GM19328 (cell line): ENCODE measurements at regions not wholly inside any gene's neighbourhood (a gene's known extent, or its start where the extent isn't known, plus 50 kb on each side); places are given as distances from the start of the nearest gene placed in this dataset.

ENCODE experiments used
- ATAC-seq: cut with Tn5 transposase; IDR thresholded peaks from one replicate; pipeline ENCODE4 v1.9.1; 2021; ENCODE audit warnings: mild to moderate bottlenecking, moderate library complexity; ENCODE audit not compliant: unreplicated experiment

DNA sequence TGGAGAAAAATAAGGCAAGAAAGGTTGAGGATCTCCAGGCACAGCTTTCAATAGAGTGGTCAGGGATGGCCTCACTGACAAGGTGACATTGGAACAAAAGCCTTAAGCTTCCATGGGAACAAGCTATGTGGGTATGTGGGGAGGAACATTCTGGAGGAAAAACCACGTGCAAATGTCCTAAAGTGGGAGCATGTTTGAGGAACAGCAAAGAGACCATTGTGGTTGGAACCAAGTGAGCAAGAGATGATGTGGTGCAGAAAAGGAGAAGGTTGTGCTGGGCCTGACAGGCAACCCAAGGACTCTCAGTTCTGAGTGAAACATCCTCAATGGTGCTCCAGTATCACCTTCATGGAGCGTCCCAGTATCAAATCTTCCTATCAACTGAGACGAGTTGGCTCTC, 184.0 kb downstream of the CAND1 start:
- ATAC-seq: no peak

DNA sequence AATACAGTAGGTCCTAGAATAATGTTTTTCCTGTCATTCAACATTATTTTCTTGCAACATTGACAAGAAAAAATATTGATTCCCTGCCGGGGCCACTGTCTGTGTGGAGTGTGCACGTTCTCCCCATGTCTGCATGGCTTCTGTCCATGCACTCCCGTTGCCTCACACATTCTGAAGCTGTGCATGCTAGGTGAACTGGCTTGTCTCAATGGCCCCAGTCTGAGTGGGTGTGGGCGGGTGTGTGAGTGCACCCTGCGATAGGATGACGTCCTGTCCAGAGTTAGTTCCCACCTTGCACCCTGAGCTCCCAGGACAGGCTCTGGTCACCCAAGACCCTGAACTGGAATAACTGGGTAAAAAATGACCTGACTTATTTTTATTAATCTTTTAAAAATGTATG, 186.1 kb downstream of the CAND1 start:
- ATAC-seq: no peak

DNA sequence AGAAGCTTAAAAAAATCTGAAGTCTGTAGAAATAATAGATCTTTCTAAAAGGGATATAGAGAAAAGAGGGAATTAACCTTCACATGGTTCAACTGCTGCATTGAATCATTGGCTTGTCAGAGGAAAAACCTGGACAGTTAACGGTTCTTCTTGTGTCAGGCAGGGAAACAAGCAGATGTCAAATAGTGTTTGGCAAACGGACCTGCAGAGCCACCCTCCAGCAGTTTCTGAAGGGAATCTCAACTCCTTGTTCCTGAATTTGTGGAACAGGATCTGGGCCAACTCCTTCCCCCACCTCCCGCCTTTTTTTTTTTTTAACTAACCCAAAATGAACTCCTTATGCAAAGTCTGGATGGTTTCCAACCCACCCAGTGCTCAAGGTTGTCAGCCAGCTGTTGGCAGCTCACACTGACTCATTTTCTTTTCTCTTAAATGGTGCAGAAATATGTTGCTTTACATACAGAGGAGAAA, 187.3 kb downstream of the CAND1 start:
- no peak for ATAC-seq

DNA sequence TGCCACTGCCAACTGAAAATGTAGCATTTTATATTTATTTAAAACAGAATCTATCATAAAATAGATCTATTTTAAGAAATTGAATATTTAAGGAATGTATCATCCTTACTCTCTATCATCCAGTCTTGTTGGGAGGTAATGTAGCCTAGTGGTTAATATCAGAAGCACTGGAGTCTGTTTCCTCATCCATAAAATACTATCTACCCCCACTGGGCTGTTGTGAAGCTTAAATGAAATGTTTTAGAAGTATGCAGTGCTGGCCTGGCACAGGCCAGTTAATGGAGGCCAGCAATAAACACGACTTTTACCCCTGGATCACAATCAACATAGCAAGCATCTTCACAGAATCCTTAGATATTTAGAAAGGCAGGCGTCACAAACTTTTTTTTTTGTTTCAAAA, 188.0 kb downstream of the CAND1 start:
- no peak for ATAC-seq

- ATAC-seq: no peak
Measured at GRCh38 chr12:67457778-67458665, 188.9 kb downstream of the CAND1 start.

DNA sequence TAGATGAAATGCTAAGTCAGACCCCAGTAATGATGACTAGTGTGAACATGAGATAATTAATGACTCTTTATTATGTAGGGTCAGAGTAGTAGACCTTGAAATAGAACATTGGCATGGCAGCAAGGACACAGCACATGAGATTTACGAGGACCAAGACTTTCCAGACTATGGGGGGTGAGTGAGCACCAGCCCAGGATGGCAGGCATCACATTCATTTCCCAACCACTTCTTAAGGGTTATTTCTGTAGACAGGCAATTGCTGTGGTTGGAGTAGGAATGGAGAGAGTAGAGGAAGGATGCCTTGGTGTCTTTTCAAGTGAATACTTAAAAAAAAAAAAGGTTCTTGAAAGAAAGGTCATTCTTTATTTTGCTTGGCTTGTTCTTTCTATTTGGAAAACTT, 189.4 kb upstream of the DYRK2 start:
- ATAC-seq: no peak

DNA sequence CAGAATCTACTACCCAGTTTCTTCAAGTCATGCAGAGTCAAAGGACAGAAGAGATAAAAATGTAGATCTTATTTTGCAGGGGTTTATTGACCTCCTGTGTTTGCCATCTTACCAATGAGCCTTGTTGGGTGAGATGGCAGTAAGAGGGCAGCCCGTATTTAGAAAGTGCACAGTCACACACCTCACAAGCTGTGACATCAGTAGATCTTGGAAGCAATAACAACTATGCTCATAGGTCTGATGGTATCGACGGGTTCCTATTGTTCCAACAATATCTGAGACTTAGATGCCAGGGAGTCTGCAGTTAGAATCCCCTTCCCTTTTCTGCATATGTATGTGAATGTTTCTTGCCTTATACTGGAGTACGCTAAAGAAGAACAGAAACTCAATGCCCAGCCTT, 189.0 kb upstream of the DYRK2 start:
- ATAC-seq: no peak

GRCh38 chr12:67460388-67460787, 188.2 kb upstream of the DYRK2 start:
- no peak for ATAC-seq

GRCh38 chr12:67468549-67469245, 179.8 kb upstream of the DYRK2 start:
- no peak for ATAC-seq

DNA sequence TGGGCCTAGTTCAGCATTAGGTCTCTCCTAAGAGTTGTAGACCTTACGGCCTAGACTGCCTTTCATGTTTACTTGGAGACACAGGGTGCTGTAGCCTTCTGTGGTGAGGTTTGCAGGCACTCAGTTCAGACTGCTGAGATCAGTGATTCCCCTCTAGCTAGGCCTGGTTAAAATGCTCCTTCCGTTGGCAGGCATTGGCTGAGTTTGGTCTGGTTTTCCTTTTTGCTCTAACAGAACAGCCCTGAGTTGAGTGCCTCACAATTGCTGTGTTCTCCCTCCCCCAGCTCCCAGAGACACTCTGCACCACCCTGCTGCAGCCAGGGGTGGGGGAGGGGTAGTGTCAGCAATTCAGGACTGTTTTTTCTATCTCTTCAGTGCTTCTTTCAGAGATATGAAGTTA, 178.9 kb upstream of the DYRK2 start:
- no peak for ATAC-seq

GRCh38 chr12:67471810-67472209, 176.7 kb upstream of the DYRK2 start:
- ATAC-seq: no peak

DNA sequence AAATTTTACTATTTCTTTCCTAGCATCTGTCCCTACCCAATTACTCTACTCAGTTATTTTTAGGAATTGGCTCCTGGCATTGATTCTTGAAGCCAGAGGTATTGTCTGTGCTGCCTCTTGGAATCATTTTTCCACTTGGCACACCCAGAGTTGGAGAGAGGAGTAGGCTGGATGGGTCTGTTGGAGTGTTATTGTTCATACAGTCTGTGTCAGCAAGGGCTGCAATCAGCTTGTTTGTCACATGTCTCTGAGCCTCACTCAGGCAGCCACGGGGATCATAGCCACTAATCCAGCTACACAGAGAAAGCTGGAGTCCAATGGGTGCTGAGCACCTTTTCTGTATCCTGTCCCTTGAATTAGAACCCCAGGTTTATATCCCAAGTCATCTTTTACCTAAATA, 176.0 kb upstream of the DYRK2 start:
- ATAC-seq: no peak

DNA sequence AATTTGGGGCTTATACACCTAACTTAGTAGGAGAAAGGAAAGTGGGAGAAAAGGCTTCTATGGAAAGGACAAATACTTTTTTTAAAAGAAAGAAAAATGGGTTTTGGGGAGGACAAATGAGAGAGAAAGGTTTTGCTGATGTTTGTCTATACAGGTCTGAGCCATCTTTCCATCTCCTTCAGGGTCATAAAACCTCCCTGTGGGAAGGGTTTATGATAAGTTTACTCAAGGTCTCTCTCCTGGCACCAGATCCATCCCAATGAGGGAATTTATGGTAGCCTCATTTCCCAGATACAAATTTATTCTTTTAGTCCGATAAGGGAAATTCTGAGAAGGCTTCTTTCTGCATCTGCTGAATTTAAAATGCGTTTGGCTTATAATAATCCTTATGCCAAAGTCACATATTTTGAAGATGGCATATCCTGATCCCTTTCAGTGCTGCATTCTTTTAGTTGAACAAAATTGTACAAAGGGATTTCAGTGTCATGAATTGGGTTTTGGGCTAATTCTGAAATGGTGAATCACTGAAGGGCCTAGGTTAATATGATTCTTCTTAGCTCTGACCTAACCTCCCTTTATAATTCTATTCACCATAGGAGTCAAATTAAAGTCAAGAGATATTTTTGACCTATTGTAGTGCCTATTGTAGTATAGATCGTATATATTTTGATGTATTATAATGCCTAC, 173.5 kb upstream of the DYRK2 start:
- no peak for ATAC-seq

- ATAC-seq: no peak
Measured at GRCh38 chr12:67475725-67476124, 172.8 kb upstream of the DYRK2 start.

GRCh38 chr12:67477681-67478265, 170.8 kb upstream of the DYRK2 start:
- no peak for ATAC-seq

GRCh38 chr12:67482751-67483661, 165.5 kb upstream of the DYRK2 start:
- peak; percentile 49 for ATAC-seq

DNA sequence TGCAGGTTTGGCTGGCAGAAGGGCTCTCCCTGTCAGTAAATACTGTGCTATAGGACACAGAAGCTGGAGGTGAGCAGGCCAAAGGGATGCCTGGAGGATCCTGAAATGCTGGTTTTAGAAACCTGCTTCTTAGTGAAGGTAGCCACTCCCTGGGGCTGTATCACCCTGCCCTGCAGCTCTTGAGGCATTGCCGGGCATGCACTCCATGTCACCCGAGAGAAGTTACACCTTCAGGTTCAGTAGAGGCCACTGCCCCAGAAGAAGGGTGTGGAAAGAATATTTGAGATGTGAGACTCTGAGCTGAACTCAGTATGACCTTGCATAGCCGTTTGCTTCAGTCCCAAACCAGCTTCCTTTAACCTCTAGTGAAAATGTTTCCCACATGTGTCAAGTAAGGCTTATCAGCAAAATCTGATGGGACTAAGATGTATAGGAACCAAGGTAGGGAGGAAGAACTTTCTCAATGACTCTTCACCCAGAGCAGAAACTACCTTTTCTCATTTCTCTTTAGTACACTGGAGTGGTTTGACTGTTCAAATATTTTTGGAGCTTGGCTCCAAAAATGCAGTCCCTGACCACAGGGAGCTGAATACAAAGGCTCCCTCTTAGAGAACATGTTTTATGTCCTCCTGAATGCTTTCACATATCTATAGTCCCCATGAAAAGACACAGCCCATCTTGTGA, 164.5 kb upstream of the DYRK2 start:
- ATAC-seq: peak; percentile 46

DNA sequence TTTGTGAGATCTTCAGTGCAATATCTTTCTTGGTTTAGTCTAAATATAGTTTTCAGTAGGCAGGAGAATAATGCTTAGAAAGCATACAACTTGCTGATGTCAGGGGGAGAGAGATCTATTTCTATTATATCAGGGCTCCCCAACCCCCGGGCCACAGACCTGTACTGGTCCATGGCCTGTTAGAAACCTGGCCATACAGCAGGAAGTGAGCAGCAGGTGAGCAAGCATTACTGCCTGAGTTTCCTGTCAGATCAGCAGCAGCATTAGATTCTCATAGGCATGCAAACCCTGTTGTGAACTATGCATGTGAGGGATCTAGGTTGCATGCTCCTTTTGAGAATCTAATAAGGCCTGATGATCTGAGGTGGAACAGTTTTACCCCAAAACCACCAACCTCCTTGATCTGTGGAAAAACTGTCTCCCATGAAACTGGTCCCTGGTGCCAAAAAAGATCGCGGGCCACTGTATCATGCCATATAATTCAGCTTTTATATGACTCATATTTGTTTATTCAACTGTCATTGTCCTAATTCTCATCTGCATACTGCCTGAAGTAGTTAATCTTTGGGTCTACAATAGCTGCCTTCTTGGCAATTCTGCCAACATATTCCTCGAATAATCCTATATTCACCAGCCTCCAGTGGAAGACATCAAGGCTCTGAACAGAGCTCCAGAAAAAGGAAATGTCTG, 163.6 kb upstream of the DYRK2 start:
- no peak for ATAC-seq

DNA sequence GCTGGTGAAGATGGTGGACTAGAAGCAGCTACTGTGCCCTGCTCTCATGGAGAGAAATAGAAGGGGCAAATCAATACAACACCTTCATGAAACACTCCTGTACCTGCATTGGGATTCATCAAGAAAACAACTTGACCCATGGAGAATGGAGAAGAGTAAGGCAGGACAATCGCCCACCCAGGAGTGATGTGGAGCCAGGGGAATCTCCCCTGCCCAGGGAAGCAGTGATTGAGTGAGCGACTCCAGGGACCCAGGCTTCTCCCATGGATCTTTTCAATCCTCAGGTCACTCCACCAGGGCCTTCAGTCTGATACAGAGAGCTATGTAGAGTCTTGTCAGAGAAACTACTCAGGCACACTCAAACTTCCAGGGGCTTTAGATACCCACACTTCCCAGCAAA, 161.9 kb upstream of the DYRK2 start:
- ATAC-seq: no peak
